GM21717 (cell line): ENCODE measurements at regions not wholly inside any gene's neighbourhood (a gene's known extent, or its start where the extent isn't known, plus 50 kb on each side); places are given as distances from the start of the nearest gene placed in this dataset.
"Not testable (repeated sequence)": the region's sequence is repeated elsewhere in the genome, so short reads cannot be mapped to it uniquely, and the experiment has no call there.

Source experiments
- ATAC-seq: cut with Tn5 transposase; IDR thresholded peaks from one replicate; pipeline ENCODE4 v1.9.1; 2021; ENCODE audit warnings: mild to moderate bottlenecking, moderate library complexity; ENCODE audit not compliant: unreplicated experiment

GRCh38 chr6:148016013-148016412, 326.6 kb upstream of the SASH1 start:
- no peak for ATAC-seq

- ATAC-seq = no peak
Measured at GRCh38 chr6:148021165-148021564, 321.5 kb upstream of the SASH1 start.

GRCh38 chr6:148021699-148022098, 320.9 kb upstream of the SASH1 start:
- ATAC-seq = no peak

GRCh38 chr6:148022279-148022678, 320.4 kb upstream of the SASH1 start:
- ATAC-seq = not testable (repeated sequence)

- ATAC-seq = no peak
Measured at GRCh38 chr6:148027201-148027600, 315.4 kb upstream of the SASH1 start.

- no peak for ATAC-seq
Measured at GRCh38 chr6:148035806-148036390, 306.7 kb upstream of the SASH1 start.

- no peak for ATAC-seq
Measured at GRCh38 chr6:148037496-148037895, 305.1 kb upstream of the SASH1 start.

- ATAC-seq = no peak
Measured at GRCh38 chr6:148041546-148041945, 301.1 kb upstream of the SASH1 start.

GRCh38 chr6:148042536-148042935, 300.1 kb upstream of the SASH1 start:
- no peak for ATAC-seq

- ATAC-seq = no peak
Measured at GRCh38 chr6:148044261-148044751, 298.3 kb upstream of the SASH1 start.

GRCh38 chr6:148044921-148045320, 297.7 kb upstream of the SASH1 start:
- ATAC-seq = no peak

- ATAC-seq = no peak
Measured at GRCh38 chr6:148053209-148053608, 289.4 kb upstream of the SASH1 start.

GRCh38 chr6:148053796-148054195, 288.8 kb upstream of the SASH1 start:
- ATAC-seq = no peak

GRCh38 chr6:148054219-148054618, 288.4 kb upstream of the SASH1 start:
- ATAC-seq = no peak

GRCh38 chr6:148055419-148055818, 287.2 kb upstream of the SASH1 start:
- no peak for ATAC-seq

- ATAC-seq = no peak
Measured at GRCh38 chr6:148059869-148060268, 282.8 kb upstream of the SASH1 start.

- ATAC-seq = no peak
Measured at GRCh38 chr6:148064406-148065134, 278.1 kb upstream of the SASH1 start.

GRCh38 chr6:148068437-148069061, 274.1 kb upstream of the SASH1 start:
- ATAC-seq = no peak

GRCh38 chr6:148069256-148069655, 273.4 kb upstream of the SASH1 start:
- ATAC-seq = no peak

- no peak for ATAC-seq
Measured at GRCh38 chr6:148074291-148074690, 268.3 kb upstream of the SASH1 start.

- ATAC-seq = no peak
Measured at GRCh38 chr6:148074738-148075137, 267.9 kb upstream of the SASH1 start.

GRCh38 chr6:148075352-148075751, 267.3 kb upstream of the SASH1 start:
- no peak for ATAC-seq
